ENCODE measurements at regions not wholly inside any gene's neighbourhood (a gene's known extent, or its start where the extent isn't known, plus 50 kb on each side); places are given as distances from the start of the nearest gene placed in this dataset.

DNA sequence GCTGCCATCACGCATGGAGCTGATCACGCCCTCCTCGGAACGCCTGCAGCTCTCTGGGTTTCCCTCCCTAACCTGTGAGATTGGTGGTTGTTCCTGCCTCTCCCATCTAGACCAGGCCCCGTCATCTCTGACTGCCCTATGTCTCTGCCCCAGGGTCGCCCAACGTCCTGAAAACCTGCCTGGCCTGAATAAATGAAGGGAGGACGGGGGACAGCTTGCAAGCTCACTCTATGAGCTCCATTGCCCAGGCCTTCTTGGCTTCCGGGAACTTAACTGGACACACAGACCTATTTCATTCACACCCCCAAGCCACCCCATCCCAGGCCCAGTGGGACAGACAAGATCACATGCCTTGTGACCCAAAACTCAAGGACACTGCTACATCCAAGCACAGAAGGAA, 274.2 kb downstream of the XXYLT1 start:
- TF ChIP-seq, protein P1, sequence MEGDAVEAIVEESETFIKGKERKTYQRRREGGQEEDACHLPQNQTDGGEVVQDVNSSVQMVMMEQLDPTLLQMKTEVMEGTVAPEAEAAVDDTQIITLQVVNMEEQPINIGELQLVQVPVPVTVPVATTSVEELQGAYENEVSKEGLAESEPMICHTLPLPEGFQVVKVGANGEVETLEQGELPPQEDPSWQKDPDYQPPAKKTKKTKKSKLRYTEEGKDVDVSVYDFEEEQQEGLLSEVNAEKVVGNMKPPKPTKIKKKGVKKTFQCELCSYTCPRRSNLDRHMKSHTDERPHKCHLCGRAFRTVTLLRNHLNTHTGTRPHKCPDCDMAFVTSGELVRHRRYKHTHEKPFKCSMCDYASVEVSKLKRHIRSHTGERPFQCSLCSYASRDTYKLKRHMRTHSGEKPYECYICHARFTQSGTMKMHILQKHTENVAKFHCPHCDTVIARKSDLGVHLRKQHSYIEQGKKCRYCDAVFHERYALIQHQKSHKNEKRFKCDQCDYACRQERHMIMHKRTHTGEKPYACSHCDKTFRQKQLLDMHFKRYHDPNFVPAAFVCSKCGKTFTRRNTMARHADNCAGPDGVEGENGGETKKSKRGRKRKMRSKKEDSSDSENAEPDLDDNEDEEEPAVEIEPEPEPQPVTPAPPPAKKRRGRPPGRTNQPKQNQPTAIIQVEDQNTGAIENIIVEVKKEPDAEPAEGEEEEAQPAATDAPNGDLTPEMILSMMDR (IDR thresholded peaks at IDR 0.05): no peak
- no peak for TF ChIP-seq EZH2 (IDR thresholded peaks at IDR 0.05)
